DOHH2 (cell line): ENCODE measurements at regions not wholly inside any gene's neighbourhood (a gene's known extent, or its start where the extent isn't known, plus 50 kb on each side); places are given as distances from the start of the nearest gene placed in this dataset.

Source experiments
- H3F3A ChIP-seq: fragments of 200-600 bp; sonication (generic), shearing (Covaris generic); 2 replicates; pipeline ENCODE4 v1.6.0; 2016; ENCODE audit warnings: antibody characterized with exemption, mild to moderate bottlenecking; ENCODE audit not compliant: control insufficient read depth, insufficient read depth
- H3K27ac ChIP-seq: fragments of 200-600 bp; sonication (generic); 2 replicates; pipeline ENCODE4 v1.5.1; 2014; ENCODE audit warnings: low read depth, mild to moderate bottlenecking, low read length, moderate library complexity
- H3K27me3 ChIP-seq: fragments of 200-600 bp; sonication (generic); 2 replicates; pipeline ENCODE4 v1.6.1; 2014; ENCODE audit warnings: mild to moderate bottlenecking, low read length, mixed read lengths; ENCODE audit not compliant: control insufficient read depth
- H3K36me3 ChIP-seq: fragments of 200-600 bp; sonication (generic); 2 replicates; pipeline ENCODE4 v1.6.1; 2014; ENCODE audit warnings: mild to moderate bottlenecking, low read length, moderate library complexity, mixed read lengths; ENCODE audit not compliant: control insufficient read depth
- H3K4me1 ChIP-seq: fragments of 200-600 bp; sonication (generic); 2 replicates; pipeline ENCODE4 v1.6.1; 2014; ENCODE audit warnings: mild to moderate bottlenecking, low read length, mixed read lengths; ENCODE audit not compliant: control insufficient read depth
- H3K4me2 ChIP-seq: fragments of 200-600 bp; sonication (generic); 2 replicates; pipeline ENCODE4 v1.6.0; 2014; ENCODE audit warnings: mild to moderate bottlenecking, low read length, moderate library complexity
- H3K4me3 ChIP-seq: fragments of 200-600 bp; sonication (generic); 2 replicates; pipeline ENCODE4 v1.5.1; 2014; ENCODE audit warnings: mild to moderate bottlenecking, low read length, mixed read lengths
- H3K79me2 ChIP-seq: fragments of 200-600 bp; sonication (generic); 2 replicates; pipeline ENCODE4 v1.6.1; 2014; ENCODE audit warnings: mild to moderate bottlenecking, low read length, mixed read lengths; ENCODE audit not compliant: control insufficient read depth
- H3K9me2 ChIP-seq: fragments of 200-600 bp; sonication (generic); replicated peaks from 2 replicates; pipeline ENCODE4 v1.6.1; 2014; ENCODE audit warnings: mild to moderate bottlenecking, low read length, mixed read lengths; ENCODE audit not compliant: control insufficient read depth
- H3K9me3 ChIP-seq: fragments of 200-600 bp; sonication (generic); 2 replicates; pipeline ENCODE4 v1.6.1; 2014; ENCODE audit warnings: antibody characterized with exemption, low read length, mixed read lengths; ENCODE audit not compliant: control insufficient read depth, insufficient read depth
- H4K20me1 ChIP-seq: fragments of 200-600 bp; sonication (generic); 2 replicates; pipeline ENCODE4 v1.6.0; 2014; ENCODE audit warnings: low read depth, mild to moderate bottlenecking, antibody characterized with exemption, low read length, moderate library complexity; ENCODE audit not compliant: control insufficient read depth, insufficient read depth
- EZH2phosphoT487 ChIP-seq: fragments of 200-600 bp; sonication (generic); IDR thresholded peaks from 2 replicates; pipeline ENCODE4 v1.6.1; 2017; ENCODE audit warnings: borderline replicate concordance, mild to moderate bottlenecking, antibody characterized with exemption, low read length, moderate library complexity, mixed read lengths
- TF ChIP-seq, protein P1 (sequence below): fragments of 200-600 bp; sonication (generic); IDR thresholded peaks from one replicate; pipeline ENCODE4 v1.5.1; 2014; ENCODE audit warnings: antibody characterized with exemption, mild to moderate bottlenecking, low read depth, low read length; ENCODE audit not compliant: poor library complexity, severe bottlenecking

GRCh38 chr1:70754701-70755100 is 292.9 kb downstream of the PTGER3 start:
- H3K9me3 ChIP-seq = no peaks in the 10 kb centered on the region
- H3K4me1 ChIP-seq = no peaks in the 10 kb centered on the region
- H3K79me2 ChIP-seq = no peaks in the 10 kb centered on the region
- H3K36me3 ChIP-seq = no peaks in the 10 kb centered on the region
- H4K20me1 ChIP-seq = no peaks in the 10 kb centered on the region
- H3K4me2 ChIP-seq = no peak overlapping the region
- H3K9me2 ChIP-seq = no peaks in the 10 kb centered on the region
- TF ChIP-seq EZH2phosphoT487 = no peak
- TF ChIP-seq, protein P1, sequence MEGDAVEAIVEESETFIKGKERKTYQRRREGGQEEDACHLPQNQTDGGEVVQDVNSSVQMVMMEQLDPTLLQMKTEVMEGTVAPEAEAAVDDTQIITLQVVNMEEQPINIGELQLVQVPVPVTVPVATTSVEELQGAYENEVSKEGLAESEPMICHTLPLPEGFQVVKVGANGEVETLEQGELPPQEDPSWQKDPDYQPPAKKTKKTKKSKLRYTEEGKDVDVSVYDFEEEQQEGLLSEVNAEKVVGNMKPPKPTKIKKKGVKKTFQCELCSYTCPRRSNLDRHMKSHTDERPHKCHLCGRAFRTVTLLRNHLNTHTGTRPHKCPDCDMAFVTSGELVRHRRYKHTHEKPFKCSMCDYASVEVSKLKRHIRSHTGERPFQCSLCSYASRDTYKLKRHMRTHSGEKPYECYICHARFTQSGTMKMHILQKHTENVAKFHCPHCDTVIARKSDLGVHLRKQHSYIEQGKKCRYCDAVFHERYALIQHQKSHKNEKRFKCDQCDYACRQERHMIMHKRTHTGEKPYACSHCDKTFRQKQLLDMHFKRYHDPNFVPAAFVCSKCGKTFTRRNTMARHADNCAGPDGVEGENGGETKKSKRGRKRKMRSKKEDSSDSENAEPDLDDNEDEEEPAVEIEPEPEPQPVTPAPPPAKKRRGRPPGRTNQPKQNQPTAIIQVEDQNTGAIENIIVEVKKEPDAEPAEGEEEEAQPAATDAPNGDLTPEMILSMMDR = no peak
- no peaks in the 10 kb centered on the region for H3F3A ChIP-seq
- H3K4me3 ChIP-seq = no peak overlapping the region
- no peak overlapping the region for H3K27ac ChIP-seq
- no peaks in the 10 kb centered on the region for H3K27me3 ChIP-seq

- Histone ChIP-seq H3K27ac (no peak overlapping the region), H3K79me2 (no peaks in the 10 kb centered on the region), H3K9me3 (no peaks in the 10 kb centered on the region), H3K4me3 (no peak overlapping the region), H3K9me2 (no peaks in the 10 kb centered on the region), H3K4me1 (no peaks in the 10 kb centered on the region), H4K20me1 (no peaks in the 10 kb centered on the region), H3F3A (no peaks in the 10 kb centered on the region), H3K4me2 (no peak overlapping the region), H3K27me3 (no peaks in the 10 kb centered on the region), H3K36me3 (no peaks in the 10 kb centered on the region)
- TF ChIP-seq, protein P1 = no peak
Measured at GRCh38 chr1:70760154-70760553, 287.5 kb downstream of the PTGER3 start.

DNA sequence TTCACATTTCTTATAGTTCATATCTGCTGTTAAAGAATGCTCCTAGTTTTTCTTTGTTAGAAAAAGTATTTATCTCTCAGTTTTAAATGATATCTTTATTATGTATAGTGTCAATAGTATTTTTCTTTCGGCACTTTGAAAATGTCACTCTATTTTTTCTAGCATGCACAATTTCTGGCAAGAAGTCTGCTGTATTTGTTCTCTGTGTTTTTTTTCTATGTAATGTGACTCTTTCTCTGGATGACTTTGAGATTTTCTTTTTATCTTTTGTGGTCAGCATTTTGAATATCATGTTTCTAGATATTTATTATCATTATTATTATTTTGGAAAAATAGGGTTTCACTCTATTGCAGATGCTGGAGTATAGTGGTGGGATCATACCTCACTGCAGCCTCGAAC is 285.2 kb downstream of the PTGER3 start:
- no peaks in the 10 kb centered on the region for H3K27me3 ChIP-seq
- H3K27ac ChIP-seq = no peak overlapping the region
- H3K9me2 ChIP-seq = no peaks in the 10 kb centered on the region
- no peaks in the 10 kb centered on the region for H4K20me1 ChIP-seq
- no peaks in the 10 kb centered on the region for H3F3A ChIP-seq
- H3K9me3 ChIP-seq = no peaks in the 10 kb centered on the region
- no peaks in the 10 kb centered on the region for H3K4me1 ChIP-seq
- H3K79me2 ChIP-seq = no peaks in the 10 kb centered on the region
- H3K4me3 ChIP-seq = no peak overlapping the region
- H3K36me3 ChIP-seq = no peaks in the 10 kb centered on the region
- TF ChIP-seq, protein P1 = no peak
- TF ChIP-seq EZH2phosphoT487 = no peak
- H3K4me2 ChIP-seq = no peak overlapping the region

GRCh38 chr1:70764747-70765146 is 282.9 kb downstream of the PTGER3 start:
- no peaks in the 10 kb centered on the region for H3K27me3 ChIP-seq
- H3K4me1 ChIP-seq = no peaks in the 10 kb centered on the region
- no peaks in the 10 kb centered on the region for H3K36me3 ChIP-seq
- H4K20me1 ChIP-seq = no peaks in the 10 kb centered on the region
- H3K4me2 ChIP-seq = no peak overlapping the region
- H3K79me2 ChIP-seq = no peaks in the 10 kb centered on the region
- no peak for TF ChIP-seq EZH2phosphoT487
- TF ChIP-seq, protein P1 = no peak
- no peaks in the 10 kb centered on the region for H3K9me3 ChIP-seq
- no peak overlapping the region for H3K27ac ChIP-seq
- H3F3A ChIP-seq = no peaks in the 10 kb centered on the region
- no peak overlapping the region for H3K4me3 ChIP-seq
- H3K9me2 ChIP-seq = no peaks in the 10 kb centered on the region
